SK-N-SH treated with all-trans-retinoic acid at 6 μM for 48 hours (cell line): ENCODE measurements at regions not wholly inside any gene's neighbourhood (a gene's known extent, or its start where the extent isn't known, plus 50 kb on each side); places are given as distances from the start of the nearest gene placed in this dataset.
A peak's percentile ranks its signal among the peaks of the same experiment; 100 is the strongest.
"Not testable (repeated sequence)": the region's sequence is repeated elsewhere in the genome, so short reads cannot be mapped to it uniquely, and the experiment has no call there.

ENCODE experiments used
- ATAC-seq: fragments of 200-7000 bp; cut with Tn5 transposase; 3 replicates; pipeline ENCODE4 v1.9.1; 2020; ENCODE audit warnings: mild to moderate bottlenecking, moderate library complexity
- ARNTL ChIP-seq: fragments of 450-650 bp; formaldehyde crosslinking; IDR thresholded peaks from 2 replicates; pipeline ENCODE4 v1.5.0; 2020; ENCODE audit warnings: low read depth, mild to moderate bottlenecking, moderate library complexity, borderline replicate concordance
- BACH2 ChIP-seq: fragments of 250-450 bp; sonication (Bioruptor Pico); IDR thresholded peaks from 2 replicates; pipeline ENCODE4 v1.9.0; 2021; ENCODE audit warnings: mild to moderate bottlenecking, borderline replicate concordance
- CSDC2 ChIP-seq: fragments of 250-450 bp; sonication (Bioruptor Pico); IDR thresholded peaks from 2 replicates; pipeline ENCODE4 v1.5.0; 2020; ENCODE audit warnings: mild to moderate bottlenecking, moderate library complexity
- CSRNP3 ChIP-seq: fragments of 250-450 bp; sonication (Bioruptor Pico); IDR thresholded peaks from 2 replicates; pipeline ENCODE4 v1.5.1; 2021; ENCODE audit warnings: mild to moderate bottlenecking, moderate library complexity
- ESRRG ChIP-seq: fragments of 250-450 bp; sonication (Bioruptor Pico); IDR thresholded peaks from 2 replicates; pipeline ENCODE4 v1.6.1; 2021; ENCODE audit warnings: mild to moderate bottlenecking
- GLIS3 ChIP-seq: fragments of 250-450 bp; sonication (Bioruptor Pico); IDR thresholded peaks from 2 replicates; pipeline ENCODE4 v1.5.0; 2020; ENCODE audit warnings: mild to moderate bottlenecking, moderate library complexity
- ISL1 ChIP-seq: fragments of 250-450 bp; sonication (Bioruptor Pico); IDR thresholded peaks from 2 replicates; pipeline ENCODE4 v2.1.2; 2022; ENCODE audit warnings: mild to moderate bottlenecking, moderate library complexity
- OSR1 ChIP-seq: fragments of 250-450 bp; sonication (Bioruptor Pico); IDR thresholded peaks from 2 replicates; pipeline ENCODE4 v1.8.0; 2022; ENCODE audit warnings: moderate library complexity, mild to moderate bottlenecking, inconsistent platforms
- PATZ1 ChIP-seq: fragments of 250-450 bp; sonication (Bioruptor Pico); IDR thresholded peaks from 2 replicates; pipeline ENCODE4 v1.8.0; 2020; ENCODE audit warnings: mild to moderate bottlenecking, moderate library complexity, borderline replicate concordance
- PPARA ChIP-seq: fragments of 250-450 bp; sonication (Bioruptor Pico); IDR thresholded peaks from 2 replicates; pipeline ENCODE4 v1.5.0; 2020; ENCODE audit warnings: mild to moderate bottlenecking, borderline replicate concordance
- RARB ChIP-seq: fragments of 250-450 bp; sonication (Bioruptor Pico); IDR thresholded peaks from 2 replicates; pipeline ENCODE4 v1.8.0; 2021; ENCODE audit warnings: mild to moderate bottlenecking, moderate library complexity
- SNAI2 ChIP-seq: fragments of 250-450 bp; sonication (Bioruptor Pico); IDR thresholded peaks from 2 replicates; pipeline ENCODE4 v1.5.0; 2020; ENCODE audit warnings: mild to moderate bottlenecking, moderate library complexity
- TCF4 ChIP-seq: fragments of 250-450 bp; sonication (Bioruptor Pico); IDR thresholded peaks from 2 replicates; pipeline ENCODE4 v1.8.0; 2021; ENCODE audit warnings: mild to moderate bottlenecking, moderate library complexity, borderline replicate concordance
- TOX ChIP-seq: fragments of 250-450 bp; sonication (Bioruptor Pico); IDR thresholded peaks from 2 replicates; pipeline ENCODE4 v1.8.0; 2021; ENCODE audit warnings: mild to moderate bottlenecking, moderate library complexity, borderline replicate concordance
- ZC3H10 ChIP-seq: fragments of 250-450 bp; sonication (Bioruptor Pico); IDR thresholded peaks from 2 replicates; pipeline ENCODE4 v1.5.1; 2021; ENCODE audit warnings: mild to moderate bottlenecking, moderate library complexity
- ZFP3 ChIP-seq: fragments of 250-450 bp; sonication (Bioruptor Pico); IDR thresholded peaks from 2 replicates; pipeline ENCODE4 v1.5.0; 2020; ENCODE audit warnings: mild to moderate bottlenecking, moderate library complexity
- ZNF565 ChIP-seq: fragments of 450-650 bp; formaldehyde crosslinking; conservative IDR thresholded peaks from 2 replicates; pipeline ENCODE4 v1.5.0; 2020; ENCODE audit warnings: low read depth, mild to moderate bottlenecking, moderate library complexity
- TF ChIP-seq, protein P1 (sequence below): fragments of 250-450 bp; sonication (Bioruptor Pico); IDR thresholded peaks from 2 replicates; pipeline ENCODE4 v1.5.1; 2020; ENCODE audit warnings: low read depth, mild to moderate bottlenecking, moderate library complexity
- TF ChIP-seq, protein P2 (sequence below): fragments of 250-450 bp; sonication (Bioruptor Pico); IDR thresholded peaks from 2 replicates; pipeline ENCODE4 v1.5.0; 2020; ENCODE audit warnings: mild to moderate bottlenecking, moderate library complexity

DNA sequence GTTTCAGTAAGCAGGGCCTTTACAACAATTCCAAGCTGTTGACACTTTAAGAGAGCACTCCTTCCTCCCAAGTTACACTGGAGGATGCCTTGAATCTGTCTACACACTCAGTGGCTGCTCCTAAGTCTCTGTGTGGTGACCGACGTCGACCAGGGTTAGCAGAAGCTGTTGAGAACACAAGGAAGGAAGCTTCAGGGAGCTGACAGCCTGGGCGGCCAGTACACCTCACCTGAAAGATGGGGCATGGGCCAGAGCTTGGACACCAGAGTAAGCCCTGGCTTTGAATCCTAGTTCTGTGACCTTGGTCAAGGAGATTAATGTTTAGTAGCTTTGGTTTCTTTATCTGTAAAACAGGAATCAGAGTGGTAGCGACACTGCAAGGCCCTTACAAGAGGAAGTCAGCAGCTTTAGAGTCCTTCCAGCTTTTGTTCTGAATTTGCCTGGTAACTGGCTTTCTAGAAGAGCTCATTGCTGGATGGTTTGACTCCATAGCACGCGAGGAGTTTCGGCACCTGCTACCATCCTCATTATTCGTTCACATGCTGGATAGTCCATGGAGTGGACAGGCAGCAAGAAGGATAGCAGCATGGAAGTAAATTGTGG lies 214.2 kb downstream of the FGF9 start (continued):
- no peak for TF ChIP-seq CSRNP3 (CRISPR knock-in tag)
- TF ChIP-seq, protein P1, sequence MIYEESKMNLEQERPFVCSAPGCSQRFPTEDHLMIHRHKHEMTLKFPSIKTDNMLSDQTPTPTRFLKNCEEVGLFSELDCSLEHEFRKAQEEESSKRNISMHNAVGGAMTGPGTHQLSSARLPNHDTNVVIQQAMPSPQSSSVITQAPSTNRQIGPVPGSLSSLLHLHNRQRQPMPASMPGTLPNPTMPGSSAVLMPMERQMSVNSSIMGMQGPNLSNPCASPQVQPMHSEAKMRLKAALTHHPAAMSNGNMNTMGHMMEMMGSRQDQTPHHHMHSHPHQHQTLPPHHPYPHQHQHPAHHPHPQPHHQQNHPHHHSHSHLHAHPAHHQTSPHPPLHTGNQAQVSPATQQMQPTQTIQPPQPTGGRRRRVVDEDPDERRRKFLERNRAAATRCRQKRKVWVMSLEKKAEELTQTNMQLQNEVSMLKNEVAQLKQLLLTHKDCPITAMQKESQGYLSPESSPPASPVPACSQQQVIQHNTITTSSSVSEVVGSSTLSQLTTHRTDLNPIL (CRISPR knock-in tag): no peak

GRCh38 chr13:21885714-21886224 lies 214.9 kb downstream of the FGF9 start:
- TF ChIP-seq, protein P1 (CRISPR knock-in tag): no peak
- TF ChIP-seq OSR1 (CRISPR knock-in tag) (no peak), TOX (CRISPR knock-in tag) (no peak), ZNF565 (no peak), ZFP3 (CRISPR knock-in tag) (no peak), ZC3H10 (no peak), SNAI2 (CRISPR knock-in tag) (no peak), PPARA (no peak), PATZ1 (CRISPR knock-in tag) (no peak)
- ATAC-seq: no peak

GRCh38 chr13:21889651-21890050 lies 218.8 kb downstream of the FGF9 start:
- TF ChIP-seq ESRRG: no peak
- no peak for ATAC-seq

DNA sequence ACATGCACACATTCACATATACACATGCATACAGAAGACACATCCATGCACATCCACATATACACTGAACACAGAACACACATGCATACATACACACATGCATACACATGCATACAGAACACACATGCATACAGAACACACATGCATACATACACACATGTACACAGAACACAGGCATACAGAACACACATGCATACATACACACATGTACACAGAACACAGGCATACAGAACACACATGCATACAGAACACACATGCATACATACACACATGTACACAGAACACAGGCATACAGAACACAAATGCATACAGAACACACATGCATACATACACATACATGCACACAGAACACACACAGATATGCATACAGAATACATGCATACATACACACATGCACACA lies 219.3 kb downstream of the FGF9 start:
- not testable (repeated sequence) for ATAC-seq

- TF ChIP-seq TCF4: no peak
- ATAC-seq: no peak
These were observed 223.2 kb downstream of the FGF9 start for GRCh38 chr13:21894091-21894490.

- ATAC-seq: 0 out of 3 replicates have a peak, but pooled peaks have one; percentile 24
- no peak for TF ChIP-seq SNAI2 (CRISPR knock-in tag)
- TF ChIP-seq CSDC2 (CRISPR knock-in tag): no peak
- no peak for TF ChIP-seq GLIS3 (CRISPR knock-in tag)
- TF ChIP-seq ARNTL (CRISPR knock-in tag): no peak
- no peak for TF ChIP-seq ZC3H10
- no peak for TF ChIP-seq BACH2
- no peak for TF ChIP-seq TOX (CRISPR knock-in tag)
- no peak for TF ChIP-seq TCF4
- no peak for TF ChIP-seq RARB (CRISPR knock-in tag)
- no peak for TF ChIP-seq ISL1 (CRISPR knock-in tag)
- TF ChIP-seq, protein P2, sequence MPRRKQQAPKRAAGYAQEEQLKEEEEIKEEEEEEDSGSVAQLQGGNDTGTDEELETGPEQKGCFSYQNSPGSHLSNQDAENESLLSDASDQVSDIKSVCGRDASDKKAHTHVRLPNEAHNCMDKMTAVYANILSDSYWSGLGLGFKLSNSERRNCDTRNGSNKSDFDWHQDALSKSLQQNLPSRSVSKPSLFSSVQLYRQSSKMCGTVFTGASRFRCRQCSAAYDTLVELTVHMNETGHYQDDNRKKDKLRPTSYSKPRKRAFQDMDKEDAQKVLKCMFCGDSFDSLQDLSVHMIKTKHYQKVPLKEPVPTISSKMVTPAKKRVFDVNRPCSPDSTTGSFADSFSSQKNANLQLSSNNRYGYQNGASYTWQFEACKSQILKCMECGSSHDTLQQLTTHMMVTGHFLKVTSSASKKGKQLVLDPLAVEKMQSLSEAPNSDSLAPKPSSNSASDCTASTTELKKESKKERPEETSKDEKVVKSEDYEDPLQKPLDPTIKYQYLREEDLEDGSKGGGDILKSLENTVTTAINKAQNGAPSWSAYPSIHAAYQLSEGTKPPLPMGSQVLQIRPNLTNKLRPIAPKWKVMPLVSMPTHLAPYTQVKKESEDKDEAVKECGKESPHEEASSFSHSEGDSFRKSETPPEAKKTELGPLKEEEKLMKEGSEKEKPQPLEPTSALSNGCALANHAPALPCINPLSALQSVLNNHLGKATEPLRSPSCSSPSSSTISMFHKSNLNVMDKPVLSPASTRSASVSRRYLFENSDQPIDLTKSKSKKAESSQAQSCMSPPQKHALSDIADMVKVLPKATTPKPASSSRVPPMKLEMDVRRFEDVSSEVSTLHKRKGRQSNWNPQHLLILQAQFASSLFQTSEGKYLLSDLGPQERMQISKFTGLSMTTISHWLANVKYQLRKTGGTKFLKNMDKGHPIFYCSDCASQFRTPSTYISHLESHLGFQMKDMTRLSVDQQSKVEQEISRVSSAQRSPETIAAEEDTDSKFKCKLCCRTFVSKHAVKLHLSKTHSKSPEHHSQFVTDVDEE: no peak
- TF ChIP-seq PATZ1 (CRISPR knock-in tag): no peak
- no peak for TF ChIP-seq ZNF565
- TF ChIP-seq PPARA: no peak
- no peak for TF ChIP-seq ZFP3 (CRISPR knock-in tag)
- TF ChIP-seq, all 23 proteins: peak for 0
These were observed 224.1 kb downstream of the FGF9 start for GRCh38 chr13:21894703-21895699.
